ENCODE measurements at regions not wholly inside any gene's neighbourhood (a gene's known extent, or its start where the extent isn't known, plus 50 kb on each side); places are given as distances from the start of the nearest gene placed in this dataset.
A peak's percentile ranks its signal among the peaks of the same experiment; 100 is the strongest.
"Not testable (repeated sequence)": the region's sequence is repeated elsewhere in the genome, so short reads cannot be mapped to it uniquely, and the experiment has no call there.

DNA sequence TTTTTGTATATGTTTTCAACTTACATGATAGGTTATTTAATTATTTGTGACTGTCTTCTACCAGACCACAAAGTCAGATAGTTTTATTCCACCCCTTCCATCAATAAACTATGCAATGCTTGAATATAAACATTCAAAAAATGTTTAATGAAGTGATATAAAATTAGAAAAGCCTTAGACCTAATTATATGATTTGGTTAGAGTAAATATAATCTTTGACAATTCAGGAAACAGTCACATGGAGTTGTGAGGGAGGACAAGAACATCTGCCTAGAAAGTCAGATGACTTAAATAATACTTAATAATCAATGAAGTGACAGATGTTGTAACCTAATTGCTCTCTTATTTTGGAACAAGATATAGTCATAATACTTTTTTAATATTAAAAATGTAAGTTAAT is 710.3 kb downstream of the ZBBX start:
- no peak for DNase-seq (ENCODE audit: low read depth, low spot score)

- DNase-seq (ENCODE audit: low read depth, low spot score) = no peak
Observed at GRCh38 chr3:166663194-166663593, 716.9 kb downstream of the ZBBX start.

GRCh38 chr3:166661621-166662020 is 718.5 kb downstream of the ZBBX start:
- DNase-seq (ENCODE audit: low read depth, low spot score) = no peak

- DNase-seq (ENCODE audit: low read depth, low spot score) = no peak
Observed at GRCh38 chr3:166660962-166661361, 719.1 kb downstream of the ZBBX start.

DNA sequence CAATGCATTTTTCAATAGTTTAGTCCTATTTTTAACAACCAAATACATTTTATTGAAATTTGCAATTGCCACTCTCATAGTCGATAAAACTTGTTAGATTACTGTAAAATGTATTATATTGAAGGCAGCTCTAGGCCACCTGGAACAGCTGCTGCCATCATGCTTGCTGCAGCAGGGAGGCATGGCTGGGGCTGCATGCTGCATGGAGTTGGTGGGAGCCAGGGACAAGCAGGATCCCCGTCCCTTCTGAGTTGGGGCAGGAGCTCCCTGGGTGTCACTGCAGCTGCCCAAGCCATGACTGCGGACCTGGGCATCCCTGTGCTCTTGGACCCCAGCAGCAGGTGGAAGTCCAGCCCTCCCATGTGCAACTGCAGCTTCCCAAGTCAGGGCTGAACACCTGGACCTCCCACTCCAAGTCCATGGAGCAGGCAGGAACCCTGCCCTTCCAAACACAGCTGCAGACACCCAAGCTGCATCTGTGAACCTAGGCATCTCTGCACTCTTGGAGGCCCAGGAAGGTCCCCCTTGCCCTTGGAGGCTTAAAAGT is 742.0 kb downstream of the ZBBX start:
- no peak for DNase-seq (ENCODE audit: low read depth, low spot score)

- no peak for DNase-seq (ENCODE audit: low read depth, low spot score)
Observed at GRCh38 chr3:166634091-166634746, 745.9 kb downstream of the ZBBX start.

DNA sequence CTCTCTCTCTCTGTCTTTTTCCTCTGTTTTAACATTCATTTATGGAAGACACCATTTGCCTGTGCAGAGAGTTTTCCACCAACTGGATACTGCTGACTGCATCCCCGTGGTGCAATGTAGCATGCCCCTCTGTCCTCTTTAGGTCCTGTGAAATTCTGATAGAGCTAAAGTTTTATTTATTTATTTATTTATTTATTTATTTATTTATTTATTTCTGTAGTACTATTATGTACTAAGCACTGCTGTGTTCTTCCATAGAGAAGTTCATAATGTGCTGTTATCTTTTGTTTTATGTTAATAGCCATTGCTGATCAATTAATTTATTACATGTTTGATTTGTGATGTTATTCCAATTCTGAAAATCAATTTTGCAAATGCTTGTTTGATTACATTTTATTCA is 749.9 kb downstream of the ZBBX start:
- DNase-seq (ENCODE audit: low read depth, low spot score) = no peak

- no peak for DNase-seq (ENCODE audit: low read depth, low spot score)
Observed at GRCh38 chr3:166613365-166613764, 766.7 kb downstream of the ZBBX start.

GRCh38 chr3:166612761-166613160 is 767.3 kb downstream of the ZBBX start:
- not testable (repeated sequence) for DNase-seq (ENCODE audit: low read depth, low spot score)

DNA sequence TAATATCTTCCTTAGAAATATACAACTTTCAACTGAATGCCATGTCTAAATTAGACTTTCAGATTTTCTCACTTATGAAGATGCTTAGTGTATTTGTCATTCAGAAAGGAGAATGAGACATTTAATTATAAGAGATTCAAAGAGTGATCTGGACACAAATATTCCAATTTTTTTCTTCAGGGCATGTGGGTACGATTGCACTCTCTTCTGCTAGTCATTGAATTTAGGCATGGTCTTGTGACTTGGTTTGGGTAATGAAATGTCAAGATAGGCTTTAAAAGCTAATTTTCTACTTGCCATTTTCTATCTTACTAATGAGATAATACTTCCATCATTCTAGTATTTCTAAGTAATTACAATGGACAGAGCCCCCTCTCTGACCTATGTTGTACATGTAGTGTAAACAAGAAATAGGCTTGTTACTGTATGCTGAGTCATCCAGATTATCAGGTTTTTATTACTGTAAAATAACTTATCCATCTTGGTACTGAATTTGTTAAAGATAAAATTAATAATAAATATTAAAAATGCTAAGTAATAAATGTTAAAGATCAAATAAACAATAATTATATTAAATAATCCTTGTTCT is 770.8 kb upstream of the BCHE start:
- no peak for DNase-seq (ENCODE audit: low read depth, low spot score)

GRCh38 chr3:166606988-166607387 is 769.8 kb upstream of the BCHE start:
- DNase-seq (ENCODE audit: low read depth, low spot score) = no peak

DNA sequence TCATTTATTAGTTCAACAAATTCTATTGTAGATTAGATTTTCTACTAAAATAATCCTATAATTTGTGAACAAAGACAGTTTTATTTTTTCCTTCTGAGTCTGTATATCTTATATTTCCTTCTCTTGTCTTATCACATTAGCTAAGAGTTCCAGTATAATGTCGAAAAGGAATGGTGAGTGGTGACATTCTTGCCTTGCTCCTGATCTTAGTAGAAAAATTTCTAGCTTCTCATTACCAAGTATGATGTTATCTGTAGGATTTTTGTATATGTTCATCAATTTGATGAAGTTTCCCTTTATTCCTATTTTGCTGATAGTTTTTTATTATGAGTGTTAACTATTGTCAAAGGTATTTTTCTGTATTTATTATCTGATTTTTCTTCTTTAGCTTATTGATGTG is 756.6 kb upstream of the BCHE start:
- DNase-seq (ENCODE audit: low read depth, low spot score) = no peak

DNA sequence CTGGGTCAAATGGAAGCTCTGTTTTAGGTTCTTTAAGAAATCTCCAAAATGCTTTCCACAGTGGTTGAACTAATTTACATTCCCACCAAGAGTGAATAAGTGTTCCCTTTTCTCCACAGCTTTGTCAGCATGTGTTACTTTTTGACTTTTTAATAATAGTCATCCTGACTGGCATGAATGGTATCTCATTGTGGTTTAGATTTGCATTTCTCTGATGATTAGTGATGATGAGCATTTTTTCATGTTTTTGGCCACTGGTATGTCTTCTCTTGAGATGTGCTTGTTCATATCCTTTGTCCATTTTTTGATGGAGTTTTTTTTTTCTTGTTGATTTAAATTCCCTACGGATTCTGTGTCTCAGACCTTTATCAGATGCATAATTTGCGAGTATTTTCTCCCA is 745.0 kb upstream of the BCHE start:
- DNase-seq (ENCODE audit: low read depth, low spot score) = no peak

- DNase-seq (ENCODE audit: low read depth, low spot score) = no peak
Observed at GRCh38 chr3:166580561-166580960, 743.3 kb upstream of the BCHE start.

DNA sequence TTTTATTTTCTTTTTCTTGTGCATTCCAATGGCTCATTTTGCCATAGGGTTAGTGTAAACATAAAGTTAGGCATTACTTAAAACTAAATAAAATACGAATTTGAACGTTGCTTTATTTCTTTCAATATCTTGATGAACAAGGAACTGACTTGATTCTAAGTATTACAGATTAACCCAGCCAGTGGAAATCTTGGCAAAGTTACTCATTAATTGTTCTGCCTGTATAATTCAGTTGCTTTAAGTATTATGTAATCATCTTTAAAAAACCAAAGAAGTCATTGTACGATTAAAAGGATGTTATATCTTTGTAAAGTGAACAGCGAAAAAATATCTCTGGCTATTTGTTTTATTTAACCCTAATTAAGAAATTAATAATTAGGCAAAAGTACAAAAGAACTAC is 737.9 kb upstream of the BCHE start:
- DNase-seq (ENCODE audit: low read depth, low spot score) = no peak

DNA sequence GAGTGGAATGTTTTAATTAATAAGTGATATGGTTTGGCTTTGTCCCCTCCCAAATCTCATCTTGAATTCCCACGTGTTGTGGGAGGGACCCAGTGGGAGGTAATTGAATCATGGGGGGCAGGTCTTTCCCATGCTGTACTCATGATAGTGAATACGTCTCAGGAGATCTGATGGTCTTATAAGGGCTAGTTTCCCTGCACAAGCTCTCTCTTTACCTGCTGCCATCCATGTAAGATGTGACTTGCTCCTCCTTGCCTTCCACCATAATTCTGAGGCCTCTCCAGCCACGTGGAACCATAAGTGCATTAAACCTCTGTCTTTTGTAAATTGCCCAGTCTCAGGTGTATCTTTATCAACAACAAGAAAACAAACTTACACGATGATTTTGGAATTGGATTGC is 734.5 kb upstream of the BCHE start:
- not testable (repeated sequence) for DNase-seq (ENCODE audit: low read depth, low spot score)

- no peak for DNase-seq (ENCODE audit: low read depth, low spot score)
Observed at GRCh38 chr3:166570102-166570501, 732.9 kb upstream of the BCHE start.

- DNase-seq (ENCODE audit: low read depth, low spot score) = no peak
Observed at GRCh38 chr3:166569589-166569988, 732.4 kb upstream of the BCHE start.

DNA sequence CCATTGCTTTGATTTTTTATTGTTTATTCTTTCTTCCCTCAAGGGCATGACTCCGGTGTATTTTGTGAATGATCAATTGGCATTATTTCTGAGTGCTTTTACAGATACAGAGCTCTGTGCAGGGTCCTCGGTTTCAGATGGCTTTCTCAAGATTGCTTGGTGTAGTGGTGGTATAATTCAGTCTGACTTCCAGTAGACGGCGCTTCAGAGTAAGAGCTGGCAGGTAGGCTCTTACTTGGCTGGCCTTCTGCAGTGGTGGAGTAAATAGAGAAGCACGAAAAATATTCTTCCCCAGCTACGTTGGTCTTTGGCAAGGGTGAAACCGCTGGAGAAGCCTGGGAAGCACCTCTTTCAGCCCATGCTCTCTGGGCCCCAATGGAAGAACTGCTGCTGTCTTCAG is 723.0 kb upstream of the BCHE start:
- DNase-seq (ENCODE audit: low read depth, low spot score) = peak; percentile 3

GRCh38 chr3:166556955-166557354 is 719.7 kb upstream of the BCHE start:
- DNase-seq (ENCODE audit: low read depth, low spot score) = no peak

DNA sequence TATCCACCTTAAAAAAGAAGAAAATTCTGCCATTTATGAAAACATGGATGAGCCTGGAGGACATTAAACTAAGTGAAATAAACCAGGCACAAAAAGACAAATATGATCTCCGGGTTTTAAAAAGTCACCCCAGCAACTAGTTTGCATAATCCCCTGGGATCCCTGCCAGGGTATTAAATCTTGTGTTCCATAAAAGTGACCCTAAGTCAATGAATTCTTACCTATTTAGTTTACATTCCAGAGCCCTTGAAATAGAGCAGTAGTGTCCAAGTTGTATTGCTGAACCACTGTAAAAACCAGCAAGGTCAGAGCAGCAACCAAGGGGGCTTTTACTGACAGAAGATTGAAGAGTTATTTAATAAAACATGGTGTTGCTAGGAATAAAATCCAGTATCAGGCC is 716.8 kb upstream of the BCHE start:
- no peak for DNase-seq (ENCODE audit: low read depth, low spot score)

- DNase-seq (ENCODE audit: low read depth, low spot score) = no peak
Observed at GRCh38 chr3:166533740-166534139, 696.5 kb upstream of the BCHE start.

GRCh38 chr3:166531730-166532129 is 694.5 kb upstream of the BCHE start:
- DNase-seq (ENCODE audit: low read depth, low spot score) = no peak

- no peak for DNase-seq (ENCODE audit: low read depth, low spot score)
Observed at GRCh38 chr3:166527325-166527724, 690.1 kb upstream of the BCHE start.

Measured in iPS DF 19.7 (cell line).